ENCODE measurements at regions not wholly inside any gene's neighbourhood (a gene's known extent, or its start where the extent isn't known, plus 50 kb on each side); places are given as distances from the start of the nearest gene placed in this dataset.

DNA sequence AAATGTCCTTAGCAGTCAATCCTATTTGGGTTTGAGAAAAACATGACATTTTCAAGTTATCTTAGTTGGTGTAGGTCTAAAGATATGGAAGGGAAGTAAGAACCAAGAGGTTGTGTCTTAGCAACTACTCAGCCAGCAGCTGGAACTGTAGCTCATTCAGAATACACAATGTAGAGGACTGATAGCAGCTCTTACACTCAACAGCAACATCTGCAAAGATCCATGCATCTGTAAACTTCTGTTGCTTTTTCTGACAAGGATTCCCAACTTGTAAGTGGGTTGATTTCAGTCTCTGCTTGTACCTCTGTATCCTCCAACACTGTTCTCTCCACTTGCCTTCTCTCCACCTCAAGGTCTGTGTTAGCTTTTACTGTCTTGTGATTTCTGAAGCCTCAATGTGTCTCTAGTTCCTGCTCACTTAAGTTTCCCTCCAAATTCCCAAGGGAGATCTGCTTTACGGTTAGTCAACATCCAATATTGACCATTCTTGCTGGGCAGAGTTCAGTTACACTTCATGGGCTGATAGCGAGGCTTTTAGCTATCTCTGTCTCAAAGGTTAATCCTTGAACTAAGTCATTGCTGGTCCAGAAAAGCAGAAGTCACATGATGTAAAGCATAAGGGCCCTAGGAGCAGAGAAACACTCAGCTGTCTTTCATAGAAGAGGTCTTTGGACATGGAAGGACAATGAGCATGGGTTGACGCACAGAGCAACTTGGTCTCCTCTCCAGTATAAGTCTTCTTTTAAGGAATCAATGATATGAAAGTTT, 71.6 kb upstream of the LGSN start:
- WGBS (ENCODE audit: low lambda C conversion rate, missing lambda C conversion rate), result 52% methylated on average over 3 of the region's 3 CpGs
- TF ChIP-seq EZH2 (IDR thresholded peaks at IDR 0.05; ENCODE audit: borderline replicate concordance), result no peak
- DNase-seq (ENCODE audit: low spot score), result peak; percentile 72

GRCh38 chr6:63392092-63392724, 72.4 kb upstream of the LGSN start:
- TF ChIP-seq CTCF (IDR thresholded peaks at IDR 0.05; ENCODE audit: poor library complexity) (no peak), EZH2phosphoT487 (IDR thresholded peaks at IDR 0.05; ENCODE audit: low read depth, severe bottlenecking, unreplicated experiment) (no peak), EZH2 (IDR thresholded peaks at IDR 0.05; ENCODE audit: borderline replicate concordance) (no peak)
- H3K9me3 ChIP-seq (ENCODE audit: low read depth), result no peaks in the 10 kb centered on the region
- H3K79me2 ChIP-seq, result no peaks in the 10 kb centered on the region
- H3K4me3 ChIP-seq, result no peak overlapping the region
- no peak overlapping the region for H2AFZ ChIP-seq
- no peaks in the 10 kb centered on the region for H3K9me2 ChIP-seq (replicated peaks; ENCODE audit: insufficient read depth)
- 95% methylated on average over 6 of the region's 6 CpGs for WGBS (ENCODE audit: low lambda C conversion rate, missing lambda C conversion rate)
- no peak overlapping the region for H3K4me2 ChIP-seq
- no peak for DNase-seq (ENCODE audit: low spot score)
- H3K27ac ChIP-seq, result peak overlapping the region; percentile 89
- no peaks in the 10 kb centered on the region for H3K36me3 ChIP-seq (replicated peaks; ENCODE audit: insufficient read depth, low read depth)
- H4K20me1 ChIP-seq (ENCODE audit: insufficient read depth, poor library complexity, severe bottlenecking), result no peaks in the 10 kb centered on the region
- H3K27me3 ChIP-seq, result no peaks in the 10 kb centered on the region
- peaks cover 13% of the 10 kb centered on the region for H3K4me1 ChIP-seq (ENCODE audit: insufficient read depth)

More for the DNA sequence above, 71.6 kb upstream of the LGSN start:
- Histone ChIP-seq H3K36me3 (replicated peaks; ENCODE audit: insufficient read depth, low read depth) (no peaks in the 10 kb centered on the region), H4K20me1 (ENCODE audit: insufficient read depth, poor library complexity, severe bottlenecking) (no peaks in the 10 kb centered on the region), H3K4me3 (no peak overlapping the region), H3K4me2 (peak overlapping the region; percentile 8), H3K27ac (peak overlapping the region; percentile 89), H3K27me3 (no peaks in the 10 kb centered on the region), H3K9me3 (ENCODE audit: low read depth) (no peaks in the 10 kb centered on the region), H3K9me2 (replicated peaks; ENCODE audit: insufficient read depth) (no peaks in the 10 kb centered on the region), H2AFZ (no peak overlapping the region), H3K4me1 (ENCODE audit: insufficient read depth) (peaks cover 13% of the 10 kb centered on the region), H3K79me2 (no peaks in the 10 kb centered on the region)

GRCh38 chr6:63394656-63395308, 75.0 kb upstream of the LGSN start:
- Histone ChIP-seq H3K9me3 (ENCODE audit: low read depth) (no peaks in the 10 kb centered on the region), H3K27ac (no peak overlapping the region), H3K4me3 (no peak overlapping the region), H3K79me2 (no peaks in the 10 kb centered on the region), H3K4me1 (ENCODE audit: insufficient read depth) (peaks cover 5% of the 10 kb centered on the region), H3K4me2 (no peak overlapping the region), H2AFZ (no peak overlapping the region), H3K9me2 (replicated peaks; ENCODE audit: insufficient read depth) (no peaks in the 10 kb centered on the region), H3K36me3 (replicated peaks; ENCODE audit: insufficient read depth, low read depth) (no peaks in the 10 kb centered on the region), H4K20me1 (ENCODE audit: insufficient read depth, poor library complexity, severe bottlenecking) (no peaks in the 10 kb centered on the region), H3K27me3 (no peaks in the 10 kb centered on the region)
- no peak for TF ChIP-seq EZH2phosphoT487 (IDR thresholded peaks at IDR 0.05; ENCODE audit: low read depth, severe bottlenecking, unreplicated experiment)
- TF ChIP-seq CTCF (IDR thresholded peaks at IDR 0.05; ENCODE audit: poor library complexity), result no peak
- no peak for TF ChIP-seq EZH2 (IDR thresholded peaks at IDR 0.05; ENCODE audit: borderline replicate concordance)
- no peak for DNase-seq (ENCODE audit: low spot score)
- 80% methylated on average over 11 of the region's 11 CpGs for WGBS (ENCODE audit: low lambda C conversion rate, missing lambda C conversion rate)

- Histone ChIP-seq H3K9me3 (ENCODE audit: low read depth) (no peaks in the 10 kb centered on the region), H4K20me1 (ENCODE audit: insufficient read depth, poor library complexity, severe bottlenecking) (no peaks in the 10 kb centered on the region), H3K4me1 (ENCODE audit: insufficient read depth) (peaks cover 5% of the 10 kb centered on the region), H3K27me3 (no peaks in the 10 kb centered on the region), H3K79me2 (no peaks in the 10 kb centered on the region), H3K27ac (no peak overlapping the region), H3K9me2 (replicated peaks; ENCODE audit: insufficient read depth) (no peaks in the 10 kb centered on the region), H3K4me3 (no peak overlapping the region), H2AFZ (no peak overlapping the region), H3K4me2 (no peak overlapping the region), H3K36me3 (replicated peaks; ENCODE audit: insufficient read depth, low read depth) (no peaks in the 10 kb centered on the region)
- WGBS (ENCODE audit: low lambda C conversion rate, missing lambda C conversion rate), result 40% methylated on average over 3 of the region's 3 CpGs
- no peak for DNase-seq (ENCODE audit: low spot score)
- TF ChIP-seq EZH2phosphoT487 (IDR thresholded peaks at IDR 0.05; ENCODE audit: low read depth, severe bottlenecking, unreplicated experiment) (no peak), EZH2 (IDR thresholded peaks at IDR 0.05; ENCODE audit: borderline replicate concordance) (no peak), CTCF (IDR thresholded peaks at IDR 0.05; ENCODE audit: poor library complexity) (no peak)
Measured at GRCh38 chr6:63395381-63395780, 75.6 kb upstream of the LGSN start.

All from hepatocyte (in vitro differentiated cells).